ENCODE measurements at regions not wholly inside any gene's neighbourhood (a gene's known extent, or its start where the extent isn't known, plus 50 kb on each side); places are given as distances from the start of the nearest gene placed in this dataset.

- TF ChIP-seq CTCF (IDR thresholded peaks at IDR 0.05; ENCODE audit: borderline replicate concordance, extremely low read depth, low read length, poor library complexity, severe bottlenecking) (no peak), EZH2 (IDR thresholded peaks at IDR 0.05; ENCODE audit: borderline replicate concordance, low read depth, low read length, severe bottlenecking) (no peak)
These were observed 252.1 kb downstream of the LURAP1L start for GRCh38 chr9:13026956-13027355.

Measured in DND-41 (cell line).